Keratinocyte (primary cell): ENCODE measurements at regions not wholly inside any gene's neighbourhood (a gene's known extent, or its start where the extent isn't known, plus 50 kb on each side); places are given as distances from the start of the nearest gene placed in this dataset.

ENCODE experiments used
- DNase-seq: peaks from one replicate; pipeline ENCODE4 v3.0.0-alpha.2; 2011; ENCODE audit warnings: low read depth, missing footprints, low spot score
- FAIRE-seq: peaks from 2 replicates; lab custom pipeline; 2011; peaks lifted over from hg19 to GRCh38; lab: Jason Lieb, UNC
- H2AFZ ChIP-seq: 2 replicates; pipeline ENCODE4 v1.6.0; 2012; ENCODE audit warnings: low read length, control low read depth, inconsistent platforms; ENCODE audit not compliant: control insufficient read depth
- H3K27ac ChIP-seq: 2 replicates; pipeline ENCODE4 v1.5.1; 2011; ENCODE audit warnings: low read length; ENCODE audit not compliant: control insufficient read depth, insufficient read depth
- H3K27me3 ChIP-seq: 3 replicates; pipeline ENCODE4 v1.6.0; 2011; ENCODE audit warnings: low read length; ENCODE audit not compliant: control insufficient read depth, insufficient read depth; ENCODE audit errors: extremely low read depth
- H3K36me3 ChIP-seq, 2 experiments: 2 replicates in 1 of 2; 3 replicates in 1 of 2; pipeline ENCODE4 v1.5.1; 2011; ENCODE audit warnings: low read length in 2 of 2, mild to moderate bottlenecking in 1 of 2; ENCODE audit not compliant: control insufficient read depth in 2 of 2, insufficient read depth in 2 of 2; ENCODE audit errors: extremely low read depth in 1 of 2
- H3K4me1 ChIP-seq: 3 replicates; pipeline ENCODE4 v1.5.1; 2011; ENCODE audit warnings: low read length; ENCODE audit not compliant: control insufficient read depth, insufficient read depth; ENCODE audit errors: extremely low read depth
- H3K4me2 ChIP-seq: 3 replicates; pipeline ENCODE4 v1.6.0; 2011; ENCODE audit warnings: low read depth, low read length; ENCODE audit not compliant: control insufficient read depth, insufficient read depth; ENCODE audit errors: extremely low read depth
- H3K4me3 ChIP-seq, 3 experiments: fragments of 200-600 bp in 1 of 3; sonication (generic) in 1 of 3; 2 replicates in 2 of 3; 3 replicates in 1 of 3; pipeline ENCODE4 v1.5.1; 2011 to 2016; ENCODE audit warnings: low read length in 3 of 3, mild to moderate bottlenecking in 3 of 3, control low read depth in 2 of 3, inconsistent platforms in 1 of 3, low read depth in 1 of 3, mixed read lengths in 1 of 3, mixed run types in 1 of 3, moderate library complexity in 1 of 3; ENCODE audit not compliant: control insufficient read depth in 2 of 3, insufficient read depth in 2 of 3; ENCODE audit errors: extremely low read depth in 1 of 3
- H3K79me2 ChIP-seq: 2 replicates; pipeline ENCODE4 v1.6.0; 2012; ENCODE audit warnings: low read length; ENCODE audit not compliant: control insufficient read depth, insufficient read depth
- H3K9ac ChIP-seq: 3 replicates; pipeline ENCODE4 v1.6.0; 2011; ENCODE audit warnings: low read length; ENCODE audit not compliant: control insufficient read depth, insufficient read depth; ENCODE audit errors: extremely low read depth
- H3K9me1 ChIP-seq: 3 replicates; pipeline ENCODE4 v1.6.0; 2011; ENCODE audit warnings: low read length; ENCODE audit not compliant: control insufficient read depth, insufficient read depth; ENCODE audit errors: extremely low read depth
- H3K9me3 ChIP-seq: 2 replicates; pipeline ENCODE4 v1.5.1; 2012; ENCODE audit warnings: low read depth, low read length; ENCODE audit not compliant: control insufficient read depth
- H4K20me1 ChIP-seq: 3 replicates; pipeline ENCODE4 v1.6.0; 2011; ENCODE audit warnings: low read length; ENCODE audit not compliant: control insufficient read depth, insufficient read depth; ENCODE audit errors: extremely low read depth
- EZH2 ChIP-seq: IDR thresholded peaks from one replicate; pipeline ENCODE4 v1.6.1; 2012; ENCODE audit warnings: inconsistent platforms, mild to moderate bottlenecking, low read length, moderate library complexity
- dilution Hi-C: fragments of 300-500 bp; cut with MboI; formaldehyde crosslinking; loops from one replicate; pipeline ENCODE4 v1.7.0; 2020; ENCODE audit warnings: low sequenced_read_pairs; ENCODE audit not compliant: extremely low pct_ligation_motif_present
- TF ChIP-seq, protein P1 (sequence below), 3 experiments: IDR thresholded peaks in 1 of 3; conservative IDR thresholded peaks in 1 of 3; optimal IDR thresholded peaks in 1 of 3; 2 replicates in 2 of 3; 3 replicates in 1 of 3; pipeline versions ENCODE3 to v1.5.1; 2011; ENCODE audit warnings: low read length in 3 of 3, mild to moderate bottlenecking in 3 of 3, moderate library complexity in 2 of 3, control low read depth in 1 of 3, inconsistent platforms in 1 of 3; ENCODE audit not compliant: insufficient read depth in 2 of 3; ENCODE audit errors: extremely low read depth in 1 of 3

GRCh38 chr10:109219935-109220605 is 703.2 kb downstream of the XPNPEP1 start:
- H3K9me3 ChIP-seq, result no peaks in the 10 kb centered on the region
- no peak overlapping the region for H3K4me2 ChIP-seq
- no peaks in the 10 kb centered on the region for H3K79me2 ChIP-seq
- no peaks in the 10 kb centered on the region for H3K9me1 ChIP-seq
- no peaks in the 10 kb centered on the region for H3K27me3 ChIP-seq
- H3K36me3 ChIP-seq, result no peaks in the 10 kb centered on the region
- no peak overlapping the region for H3K9ac ChIP-seq
- H2AFZ ChIP-seq, result no peak overlapping the region
- H4K20me1 ChIP-seq, result no peaks in the 10 kb centered on the region
- dilution Hi-C loops, result no loop called here
- no peaks in the 10 kb centered on the region for H3K4me1 ChIP-seq
- DNase-seq (no peak), FAIRE-seq (no peak)
- no peak overlapping the region for H3K27ac ChIP-seq
- TF ChIP-seq, protein P1, sequence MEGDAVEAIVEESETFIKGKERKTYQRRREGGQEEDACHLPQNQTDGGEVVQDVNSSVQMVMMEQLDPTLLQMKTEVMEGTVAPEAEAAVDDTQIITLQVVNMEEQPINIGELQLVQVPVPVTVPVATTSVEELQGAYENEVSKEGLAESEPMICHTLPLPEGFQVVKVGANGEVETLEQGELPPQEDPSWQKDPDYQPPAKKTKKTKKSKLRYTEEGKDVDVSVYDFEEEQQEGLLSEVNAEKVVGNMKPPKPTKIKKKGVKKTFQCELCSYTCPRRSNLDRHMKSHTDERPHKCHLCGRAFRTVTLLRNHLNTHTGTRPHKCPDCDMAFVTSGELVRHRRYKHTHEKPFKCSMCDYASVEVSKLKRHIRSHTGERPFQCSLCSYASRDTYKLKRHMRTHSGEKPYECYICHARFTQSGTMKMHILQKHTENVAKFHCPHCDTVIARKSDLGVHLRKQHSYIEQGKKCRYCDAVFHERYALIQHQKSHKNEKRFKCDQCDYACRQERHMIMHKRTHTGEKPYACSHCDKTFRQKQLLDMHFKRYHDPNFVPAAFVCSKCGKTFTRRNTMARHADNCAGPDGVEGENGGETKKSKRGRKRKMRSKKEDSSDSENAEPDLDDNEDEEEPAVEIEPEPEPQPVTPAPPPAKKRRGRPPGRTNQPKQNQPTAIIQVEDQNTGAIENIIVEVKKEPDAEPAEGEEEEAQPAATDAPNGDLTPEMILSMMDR (optimal IDR thresholded peaks at IDR 0.05 in 1 of 3, IDR thresholded peaks at IDR 0.05 in 1 of 3, conservative IDR thresholded peaks at IDR 0.05 in 1 of 3; ENCODE audit: extremely low read depth in 1 of 3, insufficient read depth in 2 of 3, low read length in 3 of 3), result no peak
- no peak for TF ChIP-seq EZH2
- no peak overlapping the region for H3K4me3 ChIP-seq

DNA sequence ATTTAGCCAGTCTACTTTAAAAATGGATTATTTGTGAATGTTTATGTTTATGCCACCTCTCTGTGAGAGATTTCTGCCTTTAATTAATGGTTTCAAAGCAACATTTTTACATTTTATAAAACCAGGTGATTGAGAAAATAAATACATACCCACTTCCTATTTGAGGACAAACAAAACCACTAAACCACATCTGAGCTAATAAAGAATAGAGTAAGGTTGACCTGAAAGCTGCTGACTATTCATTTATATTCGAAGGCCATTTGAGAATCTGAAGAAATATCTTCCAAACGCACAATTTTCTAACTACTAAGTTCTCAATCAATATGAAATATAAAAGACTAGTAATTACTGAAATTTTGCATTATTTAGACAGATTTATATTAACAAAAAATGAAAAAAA is 705.1 kb downstream of the XPNPEP1 start:
- no peaks in the 10 kb centered on the region for H3K27me3 ChIP-seq
- dilution Hi-C loops, result no loop called here
- H3K4me3 ChIP-seq, result no peak overlapping the region
- H3K9me1 ChIP-seq, result no peaks in the 10 kb centered on the region
- H4K20me1 ChIP-seq, result no peaks in the 10 kb centered on the region
- DNase-seq, result no peak
- no peaks in the 10 kb centered on the region for H3K4me1 ChIP-seq
- no peaks in the 10 kb centered on the region for H3K9me3 ChIP-seq
- no peak for FAIRE-seq
- TF ChIP-seq, protein P1 (optimal IDR thresholded peaks at IDR 0.05 in 1 of 3, IDR thresholded peaks at IDR 0.05 in 1 of 3, conservative IDR thresholded peaks at IDR 0.05 in 1 of 3; ENCODE audit: extremely low read depth in 1 of 3, insufficient read depth in 2 of 3, low read length in 3 of 3), result no peak
- no peak for TF ChIP-seq EZH2
- H2AFZ ChIP-seq, result no peak overlapping the region
- no peak overlapping the region for H3K9ac ChIP-seq
- H3K79me2 ChIP-seq, result no peaks in the 10 kb centered on the region
- no peak overlapping the region for H3K4me2 ChIP-seq
- no peaks in the 10 kb centered on the region for H3K36me3 ChIP-seq
- no peak overlapping the region for H3K27ac ChIP-seq
